ENCODE measurements at regions not wholly inside any gene's neighbourhood (a gene's known extent, or its start where the extent isn't known, plus 50 kb on each side); places are given as distances from the start of the nearest gene placed in this dataset.

DNA sequence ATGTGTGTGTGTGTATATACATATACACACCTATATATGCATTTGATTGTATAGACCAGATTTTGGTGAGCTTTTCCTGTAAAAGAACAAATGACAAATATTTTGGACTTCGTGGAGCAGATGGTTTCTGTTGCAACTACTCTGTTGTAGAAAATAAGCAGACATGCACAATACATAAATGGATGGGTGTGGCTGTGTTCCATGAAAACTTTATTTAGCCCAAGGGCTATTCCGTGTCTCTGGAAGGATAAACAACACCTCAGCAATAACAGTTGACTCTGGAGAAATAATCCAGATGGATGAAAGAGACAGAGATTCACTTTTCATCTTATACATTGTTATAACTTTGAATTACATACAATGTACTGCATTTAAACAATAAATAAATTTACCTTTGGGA, 441.4 kb downstream of the CNTN3 start:
- Histone ChIP-seq H3K4me2 (ENCODE audit: low read length) (no peak overlapping the region), H3F3A (ENCODE audit: control insufficient read depth, insufficient read depth) (no peaks in the 10 kb centered on the region), H3K4me1 (ENCODE audit: control insufficient read depth, low read length) (no peaks in the 10 kb centered on the region), H3K9me2 (replicated peaks; ENCODE audit: control insufficient read depth, low read length) (no peaks in the 10 kb centered on the region), H4K20me1 (ENCODE audit: control insufficient read depth, insufficient read depth, low read depth, low read length) (no peaks in the 10 kb centered on the region), H3K36me3 (ENCODE audit: control insufficient read depth, low read length) (no peaks in the 10 kb centered on the region), H3K9me3 (ENCODE audit: control insufficient read depth, insufficient read depth, low read length) (no peaks in the 10 kb centered on the region), H3K27ac (ENCODE audit: low read depth, low read length) (no peak overlapping the region), H3K4me3 (ENCODE audit: low read length) (no peak overlapping the region), H3K79me2 (ENCODE audit: control insufficient read depth, low read length) (no peaks in the 10 kb centered on the region), H3K27me3 (ENCODE audit: control insufficient read depth, low read length) (no peaks in the 10 kb centered on the region)
- TF ChIP-seq, protein P1, sequence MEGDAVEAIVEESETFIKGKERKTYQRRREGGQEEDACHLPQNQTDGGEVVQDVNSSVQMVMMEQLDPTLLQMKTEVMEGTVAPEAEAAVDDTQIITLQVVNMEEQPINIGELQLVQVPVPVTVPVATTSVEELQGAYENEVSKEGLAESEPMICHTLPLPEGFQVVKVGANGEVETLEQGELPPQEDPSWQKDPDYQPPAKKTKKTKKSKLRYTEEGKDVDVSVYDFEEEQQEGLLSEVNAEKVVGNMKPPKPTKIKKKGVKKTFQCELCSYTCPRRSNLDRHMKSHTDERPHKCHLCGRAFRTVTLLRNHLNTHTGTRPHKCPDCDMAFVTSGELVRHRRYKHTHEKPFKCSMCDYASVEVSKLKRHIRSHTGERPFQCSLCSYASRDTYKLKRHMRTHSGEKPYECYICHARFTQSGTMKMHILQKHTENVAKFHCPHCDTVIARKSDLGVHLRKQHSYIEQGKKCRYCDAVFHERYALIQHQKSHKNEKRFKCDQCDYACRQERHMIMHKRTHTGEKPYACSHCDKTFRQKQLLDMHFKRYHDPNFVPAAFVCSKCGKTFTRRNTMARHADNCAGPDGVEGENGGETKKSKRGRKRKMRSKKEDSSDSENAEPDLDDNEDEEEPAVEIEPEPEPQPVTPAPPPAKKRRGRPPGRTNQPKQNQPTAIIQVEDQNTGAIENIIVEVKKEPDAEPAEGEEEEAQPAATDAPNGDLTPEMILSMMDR (IDR thresholded peaks at IDR 0.05; ENCODE audit: low read depth, low read length, poor library complexity, severe bottlenecking), result no peak
- TF ChIP-seq EZH2phosphoT487 (IDR thresholded peaks at IDR 0.05; ENCODE audit: borderline replicate concordance, low read length), result no peak

DNA sequence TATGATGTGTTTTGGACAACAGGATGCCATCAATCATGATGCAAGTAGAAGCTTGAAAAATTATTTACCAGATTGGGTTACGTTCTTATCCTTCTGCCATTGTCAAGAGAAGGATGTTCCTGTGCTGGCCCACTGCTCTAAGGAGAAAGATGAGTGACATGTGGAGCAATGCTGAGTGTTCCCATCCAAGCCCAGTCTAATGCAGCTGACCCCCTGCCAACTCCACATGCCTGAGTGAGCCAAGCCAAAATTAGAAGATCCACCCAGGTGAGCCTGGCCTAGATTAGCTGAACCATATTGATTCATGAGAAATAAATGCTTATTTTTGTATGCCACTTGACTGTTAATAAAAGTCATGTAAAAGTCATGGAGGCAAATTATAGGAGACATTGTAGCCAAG, 446.5 kb downstream of the CNTN3 start:
- Histone ChIP-seq H3K4me3 (ENCODE audit: low read length) (no peak overlapping the region), H3K36me3 (ENCODE audit: control insufficient read depth, low read length) (no peaks in the 10 kb centered on the region), H3F3A (ENCODE audit: control insufficient read depth, insufficient read depth) (no peaks in the 10 kb centered on the region), H3K27ac (ENCODE audit: low read depth, low read length) (no peak overlapping the region), H3K79me2 (ENCODE audit: control insufficient read depth, low read length) (no peaks in the 10 kb centered on the region), H3K9me2 (replicated peaks; ENCODE audit: control insufficient read depth, low read length) (no peaks in the 10 kb centered on the region), H3K4me1 (ENCODE audit: control insufficient read depth, low read length) (no peaks in the 10 kb centered on the region), H3K27me3 (ENCODE audit: control insufficient read depth, low read length) (no peaks in the 10 kb centered on the region), H3K9me3 (ENCODE audit: control insufficient read depth, insufficient read depth, low read length) (no peaks in the 10 kb centered on the region), H3K4me2 (ENCODE audit: low read length) (no peak overlapping the region), H4K20me1 (ENCODE audit: control insufficient read depth, insufficient read depth, low read depth, low read length) (no peaks in the 10 kb centered on the region)
- TF ChIP-seq, protein P1 (IDR thresholded peaks at IDR 0.05; ENCODE audit: low read depth, low read length, poor library complexity, severe bottlenecking), result no peak
- no peak for TF ChIP-seq EZH2phosphoT487 (IDR thresholded peaks at IDR 0.05; ENCODE audit: borderline replicate concordance, low read length)

DNA sequence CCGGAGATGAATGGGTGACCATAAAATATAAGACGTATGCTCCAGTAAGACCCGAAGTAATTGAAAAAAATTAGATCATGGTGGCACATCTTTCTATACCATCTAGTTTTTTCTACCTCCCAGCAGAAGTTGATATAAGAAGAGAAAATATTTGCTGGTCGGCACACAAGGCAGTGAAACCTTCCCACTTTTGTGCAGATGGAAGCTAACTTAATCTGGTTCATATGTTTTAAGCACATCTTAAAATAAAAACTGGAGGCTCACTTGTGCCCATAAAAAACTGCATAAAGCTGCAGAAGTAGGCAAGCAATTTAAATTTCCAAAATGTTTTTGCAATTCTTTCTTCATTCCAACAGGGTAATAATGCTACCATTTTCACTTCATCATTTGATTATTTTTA, 449.2 kb downstream of the CNTN3 start:
- no peaks in the 10 kb centered on the region for H3K4me1 ChIP-seq (ENCODE audit: control insufficient read depth, low read length)
- H3K27ac ChIP-seq (ENCODE audit: low read depth, low read length), result no peak overlapping the region
- no peaks in the 10 kb centered on the region for H3K36me3 ChIP-seq (ENCODE audit: control insufficient read depth, low read length)
- TF ChIP-seq, protein P1 (IDR thresholded peaks at IDR 0.05; ENCODE audit: low read depth, low read length, poor library complexity, severe bottlenecking), result no peak
- TF ChIP-seq EZH2phosphoT487 (IDR thresholded peaks at IDR 0.05; ENCODE audit: borderline replicate concordance, low read length), result no peak
- no peaks in the 10 kb centered on the region for H3F3A ChIP-seq (ENCODE audit: control insufficient read depth, insufficient read depth)
- no peaks in the 10 kb centered on the region for H3K9me3 ChIP-seq (ENCODE audit: control insufficient read depth, insufficient read depth, low read length)
- H4K20me1 ChIP-seq (ENCODE audit: control insufficient read depth, insufficient read depth, low read depth, low read length), result no peaks in the 10 kb centered on the region
- H3K79me2 ChIP-seq (ENCODE audit: control insufficient read depth, low read length), result no peaks in the 10 kb centered on the region
- no peaks in the 10 kb centered on the region for H3K27me3 ChIP-seq (ENCODE audit: control insufficient read depth, low read length)
- H3K4me3 ChIP-seq (ENCODE audit: low read length), result no peak overlapping the region
- H3K4me2 ChIP-seq (ENCODE audit: low read length), result no peak overlapping the region
- no peaks in the 10 kb centered on the region for H3K9me2 ChIP-seq (replicated peaks; ENCODE audit: control insufficient read depth, low read length)

DNA sequence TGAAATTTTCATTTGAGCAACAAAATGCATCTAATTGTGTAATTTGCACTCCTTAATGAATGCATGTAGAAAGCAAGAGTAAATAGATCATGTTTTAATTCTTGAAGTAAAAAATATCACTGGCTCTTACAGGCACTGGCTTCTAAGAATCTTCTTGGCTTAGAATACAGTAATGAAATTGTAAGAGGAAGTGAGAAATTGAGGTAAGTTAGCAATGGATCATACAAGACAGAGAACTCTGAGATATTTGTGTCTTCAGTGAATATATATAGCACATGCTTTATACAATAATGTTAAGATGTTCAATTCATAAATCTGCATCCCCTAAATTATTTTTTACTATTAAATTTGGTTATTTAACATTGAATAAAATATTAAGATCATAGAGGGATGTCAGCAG, 465.0 kb downstream of the CNTN3 start:
- Histone ChIP-seq H4K20me1 (ENCODE audit: control insufficient read depth, insufficient read depth, low read depth, low read length) (no peaks in the 10 kb centered on the region), H3K9me3 (ENCODE audit: control insufficient read depth, insufficient read depth, low read length) (no peaks in the 10 kb centered on the region), H3K27me3 (ENCODE audit: control insufficient read depth, low read length) (no peaks in the 10 kb centered on the region), H3K27ac (ENCODE audit: low read depth, low read length) (no peak overlapping the region), H3K4me3 (ENCODE audit: low read length) (no peak overlapping the region), H3F3A (ENCODE audit: control insufficient read depth, insufficient read depth) (no peaks in the 10 kb centered on the region), H3K4me1 (ENCODE audit: control insufficient read depth, low read length) (no peaks in the 10 kb centered on the region), H3K4me2 (ENCODE audit: low read length) (no peak overlapping the region), H3K79me2 (ENCODE audit: control insufficient read depth, low read length) (no peaks in the 10 kb centered on the region), H3K36me3 (ENCODE audit: control insufficient read depth, low read length) (no peaks in the 10 kb centered on the region), H3K9me2 (replicated peaks; ENCODE audit: control insufficient read depth, low read length) (no peaks in the 10 kb centered on the region)
- TF ChIP-seq EZH2phosphoT487 (IDR thresholded peaks at IDR 0.05; ENCODE audit: borderline replicate concordance, low read length), result no peak
- TF ChIP-seq, protein P1 (IDR thresholded peaks at IDR 0.05; ENCODE audit: low read depth, low read length, poor library complexity, severe bottlenecking), result no peak
